SIG-M5 (cell line): ENCODE measurements at regions not wholly inside any gene's neighbourhood (a gene's known extent, or its start where the extent isn't known, plus 50 kb on each side); places are given as distances from the start of the nearest gene placed in this dataset.
"Not testable (repeated sequence)": the region's sequence is repeated elsewhere in the genome, so short reads cannot be mapped to it uniquely, and the experiment has no call there.

ENCODE experiments used
- DNase-seq: peaks from one replicate; lab custom pipeline; 2025; lab: John Stamatoyannopoulos, UW

DNA sequence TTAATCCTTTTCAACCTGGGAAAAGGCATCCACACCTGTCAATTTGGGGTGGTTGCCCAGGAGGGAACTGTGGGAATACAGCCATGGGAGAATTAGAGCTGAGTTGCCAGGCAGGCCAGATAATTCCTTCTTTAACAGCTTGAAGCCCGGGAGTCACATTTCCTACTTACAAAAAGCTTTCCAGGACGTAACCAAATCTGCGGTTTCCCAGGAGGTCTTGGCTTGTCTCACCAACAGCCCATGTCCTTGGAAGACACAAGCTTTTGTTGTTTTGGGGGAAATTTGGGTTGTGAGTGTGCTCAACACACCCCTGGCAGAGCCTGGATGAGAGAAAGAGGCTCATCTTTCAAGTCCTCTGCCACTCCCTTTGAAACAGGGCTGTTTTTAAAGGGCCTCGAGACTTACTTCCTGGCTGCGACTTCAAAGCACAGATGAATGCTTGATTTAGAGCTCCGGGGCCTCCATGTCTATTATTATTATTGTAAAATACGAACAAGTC is 465.9 kb upstream of the BTBD3 start:
- no peak for DNase-seq

DNA sequence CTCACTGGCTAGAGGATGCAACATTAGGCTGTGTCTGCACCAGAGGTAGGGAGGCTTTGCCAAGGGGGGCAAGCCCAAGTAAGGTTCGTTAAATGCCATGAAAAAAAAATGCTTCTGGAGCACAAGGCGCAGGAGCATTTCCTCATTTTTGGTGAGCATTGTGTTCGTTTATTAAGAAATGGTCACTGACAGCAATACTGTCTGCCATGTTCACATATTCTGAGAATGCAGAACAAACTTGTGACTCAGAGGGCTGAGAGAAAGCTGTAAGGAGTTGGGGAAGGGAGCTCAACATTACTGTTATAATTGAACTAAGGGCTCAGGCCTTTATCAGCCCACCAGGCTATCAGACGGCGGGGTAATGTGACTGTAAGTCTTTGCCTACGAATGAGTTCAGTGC is 465.4 kb upstream of the BTBD3 start:
- DNase-seq = no peak

DNA sequence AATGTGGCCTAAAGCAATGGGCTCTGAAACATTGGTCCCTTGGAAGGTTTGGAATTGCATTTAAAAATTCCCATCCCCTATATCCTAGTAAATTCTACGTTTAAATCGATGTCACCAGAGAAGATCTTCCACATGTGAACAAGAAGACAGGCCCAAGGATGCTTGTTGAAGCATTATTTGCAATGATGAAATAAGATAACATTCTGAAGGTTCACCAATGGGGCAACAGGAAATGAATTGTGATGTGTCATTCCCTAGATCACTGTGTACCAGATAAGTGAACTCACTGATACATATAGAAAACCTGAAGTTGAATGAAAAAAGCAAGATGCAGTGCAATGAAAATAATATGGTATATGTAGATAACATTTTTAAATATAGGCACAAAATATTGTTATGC is 464.3 kb upstream of the BTBD3 start:
- DNase-seq = no peak

DNA sequence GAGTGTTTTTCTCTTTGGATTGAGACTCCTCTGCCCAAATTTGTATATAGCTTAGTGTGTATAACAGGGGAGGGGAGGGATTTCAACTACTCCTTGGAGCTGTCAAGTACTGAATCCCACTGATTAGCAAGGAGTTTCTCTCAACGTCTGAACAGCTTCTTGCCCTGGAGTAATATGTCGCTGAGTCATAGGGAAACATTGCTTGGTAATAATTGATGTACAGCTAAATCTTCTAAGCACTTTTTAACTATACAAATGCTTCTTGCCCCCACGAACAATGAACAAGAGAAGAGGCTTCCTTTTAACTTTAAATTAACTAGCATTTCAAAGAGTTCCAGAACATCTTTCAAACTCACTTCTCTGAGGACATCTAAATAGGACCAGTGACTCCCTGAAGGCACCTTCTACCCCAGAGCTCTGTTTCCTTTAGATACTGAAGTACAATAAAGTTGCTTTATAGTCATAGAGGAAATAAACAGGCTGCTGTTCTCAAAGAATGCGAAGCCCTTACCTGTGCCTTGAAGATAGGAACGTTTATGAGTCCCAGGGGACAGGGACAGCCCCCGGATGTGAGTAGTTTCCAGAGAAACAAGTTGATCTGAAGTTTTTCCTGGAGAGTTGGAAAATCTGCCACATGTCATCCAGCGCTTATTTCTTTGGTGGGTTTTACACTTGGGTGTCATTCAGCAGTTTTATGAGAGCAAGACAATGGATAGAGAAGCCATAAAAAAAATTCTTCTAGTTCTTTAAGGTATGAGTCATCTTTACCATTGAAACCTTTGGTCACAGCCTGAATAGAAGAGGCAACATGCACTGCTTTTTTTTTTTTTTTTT is 462.5 kb upstream of the BTBD3 start:
- DNase-seq = no peak

DNA sequence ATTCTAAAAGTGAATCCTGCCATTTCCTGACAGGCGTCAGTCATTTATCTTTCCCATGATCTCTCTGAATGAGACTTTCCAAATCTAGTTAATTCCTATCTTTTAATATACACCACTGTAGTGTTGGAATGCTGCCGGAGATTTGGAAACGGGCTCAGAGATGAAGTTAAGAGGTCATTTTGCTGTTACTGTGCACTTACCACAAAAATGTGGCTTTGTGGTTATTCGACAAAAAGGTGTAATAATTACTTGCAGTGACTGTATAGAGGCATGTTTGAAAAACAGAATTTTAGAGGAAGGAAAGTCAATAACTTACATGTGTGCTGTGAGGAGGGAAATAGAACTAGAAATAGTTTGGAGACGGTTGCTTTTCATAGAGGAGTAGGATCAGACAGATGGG is 460.2 kb upstream of the BTBD3 start:
- DNase-seq = no peak

DNA sequence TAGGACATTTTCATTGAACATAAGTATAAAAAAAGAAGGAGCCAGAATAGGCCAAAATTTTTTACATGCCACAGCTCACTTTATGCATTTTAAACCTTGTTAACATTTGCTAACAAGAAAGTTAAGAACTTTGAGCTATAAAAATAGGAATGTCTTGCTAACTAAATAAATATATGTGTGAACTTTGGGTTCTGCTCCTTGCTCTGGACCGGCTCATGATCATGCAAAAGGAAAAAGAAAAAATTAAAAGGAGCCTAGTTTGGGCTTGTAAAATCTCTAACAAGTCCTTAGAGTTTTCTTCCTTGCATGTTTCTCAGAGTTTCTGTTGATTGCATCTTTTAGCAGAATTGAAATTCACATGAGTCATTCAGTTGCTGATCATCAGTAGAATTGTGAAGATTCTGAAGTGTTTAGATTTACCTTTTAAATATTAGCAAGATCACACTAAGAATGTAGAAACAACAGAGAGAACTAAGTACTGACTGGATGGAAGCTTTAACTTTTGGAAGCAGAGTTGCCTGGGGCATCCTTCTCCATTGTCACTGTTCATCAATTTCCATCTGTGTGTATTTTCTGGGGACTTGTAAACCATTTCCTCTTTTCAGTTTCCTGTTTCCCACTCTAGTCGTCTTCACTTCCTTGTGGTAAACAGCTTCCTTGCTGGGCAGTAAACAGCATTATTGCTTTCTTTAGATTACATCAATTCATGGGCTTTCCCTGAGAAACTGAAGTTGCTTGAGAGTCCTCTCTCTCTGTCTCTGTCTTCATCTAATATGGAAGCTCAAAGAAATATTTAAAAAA is 458.4 kb upstream of the BTBD3 start:
- DNase-seq = no peak

DNA sequence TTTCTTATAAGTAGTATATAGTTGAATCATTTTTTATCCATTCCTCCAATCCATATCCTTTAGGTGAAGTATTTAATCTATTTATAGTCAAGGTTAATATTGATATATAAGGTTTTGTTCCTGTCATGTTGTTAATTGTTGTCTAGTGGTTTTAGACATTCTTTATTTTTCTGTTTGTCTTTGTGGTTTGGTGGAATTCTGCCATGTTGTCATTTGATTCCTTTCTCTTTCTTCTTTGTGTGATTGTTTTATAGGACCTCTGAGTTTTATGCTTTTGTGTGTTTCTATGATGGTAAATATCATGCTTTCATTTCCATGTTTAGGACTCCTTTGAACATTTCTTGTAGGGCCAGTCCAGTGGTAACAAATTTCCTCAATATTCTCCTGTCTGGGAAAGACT is 450.3 kb upstream of the BTBD3 start:
- DNase-seq = no peak

DNA sequence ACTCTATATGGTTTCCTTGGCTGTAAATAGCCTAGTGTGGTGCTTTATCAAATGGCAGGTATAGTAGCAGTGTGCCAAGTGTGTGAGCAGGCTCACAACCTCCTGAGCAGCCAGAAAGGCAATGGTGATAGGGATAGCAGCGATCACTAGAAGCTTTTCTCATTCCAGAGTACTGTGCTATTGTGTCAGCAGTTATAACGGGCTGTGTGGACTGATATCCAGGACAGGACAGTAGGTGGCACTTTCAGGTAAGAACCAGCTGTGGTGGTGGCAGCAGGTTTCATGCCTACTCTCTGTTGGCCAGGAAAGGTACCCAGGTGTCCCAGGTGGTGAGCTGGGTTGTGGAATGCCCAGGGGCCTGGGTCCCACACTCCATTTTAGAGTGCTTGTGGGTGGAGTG is 448.8 kb upstream of the BTBD3 start:
- no peak for DNase-seq

DNA sequence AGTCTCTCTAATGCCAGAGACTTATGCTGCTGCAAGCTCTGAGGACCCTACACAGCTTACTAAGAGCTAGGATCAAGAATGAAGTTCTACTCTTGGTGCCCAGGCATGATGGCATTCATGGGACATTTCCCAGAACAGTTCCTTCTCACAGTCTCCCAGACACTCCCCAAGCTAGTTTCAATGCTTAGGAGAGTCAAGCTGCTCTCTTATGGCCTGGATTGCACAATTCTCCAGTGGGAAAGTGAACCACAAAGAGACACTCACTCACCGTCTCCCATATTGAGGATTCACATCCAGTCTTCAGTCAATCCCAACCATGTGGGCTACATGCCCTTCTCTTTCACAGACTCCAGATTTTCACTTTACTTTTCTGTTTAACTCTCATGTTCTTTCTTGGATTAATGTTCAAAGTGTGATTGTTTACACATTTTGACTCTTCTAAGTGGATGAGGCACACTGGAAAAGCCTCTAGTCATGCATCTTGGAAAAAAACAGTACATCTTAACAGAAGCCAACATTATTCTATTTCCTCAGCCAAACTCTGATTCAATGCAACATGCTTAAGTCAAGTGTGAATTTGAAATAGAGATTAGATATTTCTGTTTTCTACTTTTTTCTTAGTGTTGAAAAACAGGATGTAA is 447.8 kb upstream of the BTBD3 start:
- no peak for DNase-seq

DNA sequence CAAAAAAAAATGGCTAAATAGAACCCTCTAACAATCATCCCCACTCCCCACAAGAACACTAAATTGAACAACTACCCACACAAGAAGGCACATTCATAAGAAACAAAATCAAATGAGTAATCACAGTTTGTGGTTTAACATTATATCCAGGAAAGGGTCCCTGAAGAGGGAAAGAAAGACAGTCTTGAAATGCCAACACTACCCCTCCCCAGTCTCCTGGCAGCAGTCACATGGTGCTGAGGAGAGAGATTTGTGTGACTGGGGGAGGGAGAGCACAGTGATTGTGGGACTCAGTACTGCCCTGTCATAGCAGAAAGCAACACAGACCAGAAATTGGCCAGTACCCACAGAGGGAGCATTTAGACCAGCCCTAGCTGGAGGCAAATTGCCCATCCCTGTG is 443.7 kb upstream of the BTBD3 start:
- DNase-seq = no peak

DNA sequence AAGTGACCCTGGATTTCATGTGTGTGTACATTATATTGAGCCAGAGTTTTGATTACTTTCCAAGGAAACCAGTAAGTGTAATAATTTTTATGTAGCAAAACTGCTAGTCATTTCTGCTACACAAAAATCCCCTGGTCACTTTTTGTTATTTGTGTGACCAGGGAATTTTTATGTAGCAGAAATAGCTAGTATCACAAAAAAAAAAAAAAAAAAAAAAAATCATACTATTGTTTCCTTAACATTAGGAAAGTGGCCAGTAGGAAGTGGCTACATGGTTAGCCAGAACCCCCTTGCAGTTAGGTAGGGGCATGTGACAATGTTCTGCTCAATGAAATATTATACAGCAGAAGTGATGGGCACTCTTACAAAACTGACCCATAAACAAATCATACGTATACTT is 434.0 kb upstream of the BTBD3 start:
- DNase-seq = no peak

DNA sequence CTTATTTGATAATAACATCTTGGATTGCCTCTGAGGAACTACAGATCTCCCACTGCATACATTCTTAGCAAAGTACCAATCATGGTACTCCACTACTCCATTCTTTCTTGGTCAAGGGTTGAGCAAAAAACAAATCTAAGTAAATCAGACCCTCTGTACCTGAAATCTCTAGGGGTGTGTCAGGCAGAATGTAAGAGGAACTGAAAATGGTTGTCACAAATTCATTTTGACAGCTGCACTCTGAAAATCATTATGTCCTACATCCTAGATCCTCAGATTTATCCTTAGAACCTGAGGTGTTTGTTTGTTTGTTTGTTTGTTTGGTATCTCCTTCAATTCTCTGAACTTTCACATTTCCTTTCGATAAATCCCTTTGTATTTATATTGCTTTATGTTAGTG is 433.2 kb upstream of the BTBD3 start:
- no peak for DNase-seq

DNA sequence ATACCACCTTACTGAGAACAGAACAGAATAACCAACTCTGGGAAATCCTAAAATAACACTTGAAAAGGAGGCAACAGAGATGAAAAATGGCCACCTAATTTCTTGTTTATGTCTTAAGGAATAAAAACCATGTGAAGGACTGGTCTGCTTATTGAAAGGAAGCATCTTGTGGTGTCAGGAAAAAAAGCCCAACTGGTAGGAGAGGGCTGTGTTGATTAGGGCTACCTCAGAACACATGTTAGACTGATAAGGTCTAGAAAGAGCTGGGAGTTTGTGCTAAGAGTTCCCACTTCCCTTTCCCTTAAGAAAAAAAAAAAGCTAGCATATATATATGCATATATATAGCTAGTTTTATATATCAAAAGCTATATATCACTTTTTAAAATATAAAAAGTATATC is 425.3 kb upstream of the BTBD3 start:
- DNase-seq = no peak

DNA sequence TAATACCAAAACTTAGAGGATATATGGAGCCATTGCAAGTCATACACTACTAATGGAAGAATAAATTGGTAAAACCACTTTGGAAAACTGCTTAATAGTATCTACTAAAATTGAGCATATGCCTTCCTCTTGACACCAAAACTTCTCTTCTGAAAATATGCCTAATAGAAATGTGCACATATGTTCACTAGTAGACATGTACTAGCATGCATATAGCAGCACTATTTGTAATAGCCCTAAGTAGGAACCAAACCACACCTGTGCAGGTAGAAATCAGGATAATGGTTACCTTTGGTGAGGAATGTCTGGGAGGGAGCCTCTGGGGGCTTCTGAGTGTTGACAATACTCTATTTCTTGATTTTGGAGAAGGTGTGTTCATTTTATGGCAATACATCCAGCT is 424.8 kb upstream of the BTBD3 start:
- DNase-seq = no peak

DNA sequence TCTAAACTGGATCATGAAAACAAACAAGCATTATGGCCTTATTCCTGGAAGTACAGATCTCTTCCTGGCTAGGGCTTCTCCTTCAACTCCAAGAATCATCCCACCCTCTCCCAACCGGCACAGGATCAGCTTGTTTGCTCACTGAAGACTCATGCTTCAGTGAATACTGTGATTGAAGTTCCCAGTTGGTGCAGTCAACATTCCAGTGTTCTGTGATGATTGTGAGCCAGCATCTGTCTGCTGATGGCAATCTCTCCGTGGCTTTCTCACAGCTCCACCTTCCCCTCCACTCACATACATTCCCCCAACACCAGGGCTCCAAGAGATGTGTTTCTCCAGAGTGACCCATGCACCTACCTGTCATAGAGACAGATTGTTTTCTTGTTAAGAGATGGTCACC is 421.3 kb upstream of the BTBD3 start:
- DNase-seq = no peak

DNA sequence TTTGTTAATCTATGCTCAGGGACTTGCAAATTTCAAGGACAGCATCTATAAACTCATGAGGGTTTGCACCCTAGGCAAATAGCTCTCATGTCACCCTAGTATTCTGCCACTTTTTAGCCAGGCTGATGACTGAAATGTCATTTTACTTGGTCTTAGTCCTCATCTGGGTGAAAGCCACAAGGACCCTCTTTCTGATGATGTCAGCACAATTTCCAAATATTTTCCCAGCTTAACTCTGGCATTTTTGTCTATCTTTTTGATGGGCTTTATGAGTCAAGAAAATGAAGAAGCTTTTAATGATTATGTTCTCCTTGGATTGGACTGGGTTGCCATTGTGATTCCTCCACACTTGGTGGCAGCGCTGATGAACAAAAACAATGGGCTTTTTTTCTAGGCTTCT is 420.1 kb upstream of the BTBD3 start:
- DNase-seq = no peak

DNA sequence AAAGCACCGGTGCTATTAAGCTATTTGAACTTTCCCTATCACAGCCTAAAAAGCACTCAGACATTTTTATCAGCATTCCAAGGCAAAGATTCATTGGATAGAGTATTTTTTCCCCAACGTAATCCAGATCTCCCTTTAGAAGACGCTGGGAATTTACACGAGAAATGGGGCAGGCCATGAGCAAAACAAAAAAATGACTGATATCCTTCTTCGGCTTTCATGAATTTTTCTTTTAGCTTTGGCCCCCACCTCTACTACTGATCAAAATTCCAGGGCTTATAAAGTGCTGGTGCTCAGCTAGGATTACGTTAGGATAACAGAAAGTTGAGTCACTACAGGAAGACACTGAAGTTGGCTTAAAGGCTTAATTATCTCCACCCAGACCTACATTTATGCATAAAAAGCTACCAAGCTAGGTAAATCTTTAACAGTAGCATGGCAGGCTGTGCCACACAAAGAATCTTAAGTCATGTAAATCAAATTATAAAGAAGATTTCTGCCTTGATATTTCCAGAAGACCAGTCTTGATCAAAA is 418.5 kb upstream of the BTBD3 start:
- DNase-seq = no peak

DNA sequence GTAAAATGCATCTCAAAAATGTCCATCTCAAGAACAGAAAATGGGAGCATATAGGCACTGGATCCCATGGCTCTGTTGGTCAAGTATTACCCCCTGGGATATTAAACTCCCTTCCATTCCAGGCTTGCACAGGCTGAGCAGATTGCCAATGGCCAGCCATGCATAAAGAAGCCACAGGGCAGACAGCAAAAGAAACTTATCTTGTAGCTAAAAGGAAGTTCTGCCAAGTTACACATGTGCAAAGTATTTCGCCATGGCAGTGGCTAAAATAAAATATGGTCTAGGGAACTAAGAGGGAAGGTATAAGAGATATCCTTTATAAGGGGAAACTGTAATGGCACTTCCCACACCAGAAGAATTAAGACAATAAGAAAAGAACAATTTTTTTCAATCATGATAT is 415.6 kb upstream of the BTBD3 start:
- DNase-seq = no peak

DNA sequence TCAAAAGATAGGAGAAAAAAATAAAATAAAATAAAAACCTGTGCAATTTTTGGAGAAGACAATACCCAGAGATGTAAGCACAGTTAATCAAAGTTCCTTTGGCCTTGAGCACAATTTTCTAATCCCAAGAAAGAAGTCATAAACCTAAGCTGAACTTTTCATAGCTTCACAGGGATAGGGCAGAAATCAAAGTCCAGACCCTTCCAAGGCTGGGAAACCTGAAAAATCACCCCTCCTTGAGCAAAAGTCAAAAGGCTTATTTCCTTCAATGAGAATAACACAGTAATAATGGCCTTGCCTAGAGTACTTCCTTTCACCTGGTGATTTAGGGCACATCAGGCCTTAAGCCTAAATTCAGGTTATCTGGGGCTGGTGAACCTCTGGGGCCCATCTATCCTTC is 415.0 kb upstream of the BTBD3 start:
- DNase-seq = no peak

DNA sequence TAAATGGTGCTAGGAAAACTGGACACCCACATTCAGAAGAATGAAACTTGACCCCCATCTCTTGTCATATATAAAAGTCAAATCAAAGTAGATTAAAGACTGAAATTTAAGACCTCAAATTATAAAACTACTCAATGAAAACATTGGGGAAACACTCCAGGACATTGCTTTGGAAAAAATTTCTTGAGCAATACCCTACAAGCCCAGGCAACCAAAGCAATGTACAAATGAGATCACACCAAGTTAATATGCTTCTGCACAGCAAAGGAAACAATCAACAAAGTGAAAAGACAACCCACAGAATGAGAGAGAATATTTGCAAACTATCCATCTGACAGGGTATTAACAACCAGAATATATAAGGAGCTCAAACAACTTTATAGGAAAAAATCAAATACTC is 407.9 kb upstream of the BTBD3 start:
- no peak for DNase-seq

DNA sequence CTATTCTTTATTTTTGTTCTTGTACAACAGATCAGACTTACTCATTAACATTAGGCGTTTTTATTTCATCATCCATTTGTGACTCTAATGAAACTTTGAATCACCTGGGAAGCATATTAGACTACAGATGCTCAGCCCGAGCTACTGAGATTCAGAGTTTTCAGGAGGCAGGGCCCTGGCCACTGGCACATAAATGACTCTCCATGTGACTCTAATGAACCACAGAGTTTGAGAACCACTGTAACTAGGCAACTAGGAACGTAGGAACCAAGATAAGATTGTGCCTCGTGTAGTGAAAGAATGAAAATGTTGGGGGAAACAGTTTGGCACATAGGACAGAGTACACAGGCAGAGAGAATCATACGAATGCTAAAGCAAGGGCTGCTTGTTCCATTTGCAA is 405.9 kb upstream of the BTBD3 start:
- no peak for DNase-seq

DNA sequence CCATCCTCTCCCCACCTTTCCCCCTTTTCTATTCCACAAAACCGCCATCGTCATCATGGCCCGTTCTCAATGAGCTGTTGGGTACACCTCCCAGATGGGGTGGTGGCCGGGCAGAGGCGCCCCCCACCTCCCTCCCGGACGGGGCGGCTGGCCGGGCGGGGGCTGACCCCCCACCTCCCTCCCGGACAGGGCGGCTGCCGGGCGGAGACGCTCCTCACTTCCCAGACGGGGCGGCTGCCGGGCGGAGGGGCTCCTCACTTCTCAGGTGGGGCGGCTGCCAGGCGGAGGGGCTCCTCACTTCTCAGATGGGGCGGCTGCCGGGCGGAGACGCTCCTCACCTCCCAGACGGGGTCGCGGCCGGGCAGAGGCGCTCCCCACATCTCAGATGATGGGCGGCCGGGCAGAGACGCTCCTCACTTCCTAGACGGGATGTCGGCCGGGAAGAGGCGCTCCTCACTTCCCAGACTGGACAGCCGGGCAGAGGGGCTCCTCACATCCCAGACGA is 404.4 kb upstream of the BTBD3 start:
- DNase-seq = not testable (repeated sequence)
